G401 (cell line): ENCODE measurements at regions not wholly inside any gene's neighbourhood (a gene's known extent, or its start where the extent isn't known, plus 50 kb on each side); places are given as distances from the start of the nearest gene placed in this dataset.

Source experiments
- DNase-seq: peaks from one replicate; pipeline ENCODE4 v3.0.0-alpha.2; 2015; ENCODE audit warnings: low spot score
- in situ Hi-C: cut with HindIII; loops from 2 replicates; pipeline ENCODE4 v1.10.0; 2016; ENCODE audit warnings: low sequenced_read_pairs, mixed read lengths

GRCh38 chr7:131194070-131194865 is 133.4 kb upstream of the MKLN1 start:
- in situ Hi-C loops, result no loop called here
- no peak for DNase-seq

GRCh38 chr7:131196803-131197202 is 130.9 kb upstream of the MKLN1 start:
- DNase-seq, result no peak
- in situ Hi-C loops, result no loop called here

- no peak for DNase-seq
- in situ Hi-C loops, result no loop called here
These were observed 129.6 kb upstream of the MKLN1 start for GRCh38 chr7:131197920-131198615.

- in situ Hi-C loops, result no loop called here
- DNase-seq, result no peak
These were observed 125.2 kb upstream of the MKLN1 start for GRCh38 chr7:131202451-131202850.

GRCh38 chr7:131203291-131203976 is 124.2 kb upstream of the MKLN1 start:
- DNase-seq, result no peak

GRCh38 chr7:131208777-131209176 is 118.9 kb upstream of the MKLN1 start:
- in situ Hi-C loops, result no loop called here

More at GRCh38 chr7:131203291-131203976, 124.2 kb upstream of the MKLN1 start:
- in situ Hi-C loops, result no loop called here

GRCh38 chr7:131210618-131211017 is 117.1 kb upstream of the MKLN1 start:
- no peak for DNase-seq
- in situ Hi-C loops, result no loop called here

More at GRCh38 chr7:131208777-131209176, 118.9 kb upstream of the MKLN1 start:
- DNase-seq, result no peak

GRCh38 chr7:131211500-131211899 is 116.2 kb upstream of the MKLN1 start:
- DNase-seq, result no peak

GRCh38 chr7:131212114-131212513 is 115.6 kb upstream of the MKLN1 start:
- no peak for DNase-seq
- in situ Hi-C loops, result no loop called here

More at GRCh38 chr7:131211500-131211899, 116.2 kb upstream of the MKLN1 start:
- in situ Hi-C loops, result no loop called here

- in situ Hi-C loops, result no loop called here
- DNase-seq, result no peak
These were observed 108.9 kb upstream of the MKLN1 start for GRCh38 chr7:131218727-131219128.

GRCh38 chr7:131219312-131220041 is 108.2 kb upstream of the MKLN1 start:
- peak; percentile 52 for DNase-seq
- in situ Hi-C loops, result no loop called here

GRCh38 chr7:131221061-131221460 is 106.6 kb upstream of the MKLN1 start:
- DNase-seq, result no peak
- in situ Hi-C loops, result no loop called here

GRCh38 chr7:131222171-131222570 is 105.5 kb upstream of the MKLN1 start:
- no peak for DNase-seq
- in situ Hi-C loops, result no loop called here

- peak; percentile 93 for DNase-seq
- in situ Hi-C loops, result no loop called here
These were observed 104.5 kb upstream of the MKLN1 start for GRCh38 chr7:131223151-131223550.

- DNase-seq, result no peak
- in situ Hi-C loops, result no loop called here
These were observed 102.7 kb upstream of the MKLN1 start for GRCh38 chr7:131224996-131225395.

- in situ Hi-C loops, result no loop called here
These were observed 101.8 kb upstream of the MKLN1 start for GRCh38 chr7:131225619-131226513.

GRCh38 chr7:131226514-131226865 is 101.2 kb upstream of the MKLN1 start:
- in situ Hi-C loops, result no loop called here
- DNase-seq, result no peak

More at GRCh38 chr7:131225619-131226513, 101.8 kb upstream of the MKLN1 start:
- peak; percentile 20 for DNase-seq

GRCh38 chr7:131231381-131232220 is 96.1 kb upstream of the MKLN1 start:
- no peak for DNase-seq
- in situ Hi-C loops, result no loop called here
